ENCODE measurements at regions not wholly inside any gene's neighbourhood (a gene's known extent, or its start where the extent isn't known, plus 50 kb on each side); places are given as distances from the start of the nearest gene placed in this dataset.

- in situ Hi-C loops (cut with MboI), result no loop called here
- no peak for FAIRE-seq
- TF ChIP-seq SREBF1 (IDR thresholded peaks at IDR 0.05; ENCODE audit: low read length) (no peak), JUND (IDR thresholded peaks at IDR 0.05; ENCODE audit: low read depth, low read length) (no peak), ZBTB4 (CRISPR knock-in tag; IDR thresholded peaks at IDR 0.05) (no peak), NKRF (conservative IDR thresholded peaks at IDR 0.05) (no peak), TBL1XR1 (IDR thresholded peaks at IDR 0.05; ENCODE audit: low read depth, low read length) (no peak), KAT2A (conservative IDR thresholded peaks at IDR 0.05; ENCODE audit: control insufficient read depth, low read depth, low read length) (no peak), NBN (IDR thresholded peaks at IDR 0.05) (no peak), RUNX3 (IDR thresholded peaks at IDR 0.05; ENCODE audit: low read length) (no peak), RELB (IDR thresholded peaks at IDR 0.05; ENCODE audit: low read depth) (no peak), SRF (IDR thresholded peaks at IDR 0.05; ENCODE audit: low read depth in 2 of 2, low read length in 2 of 2) (no peak), ZNF217 (IDR thresholded peaks at IDR 0.05) (no peak), RELA (IDR thresholded peaks at IDR 0.05; ENCODE audit: borderline replicate concordance, partially characterized antibody) (no peak), HCFC1 (IDR thresholded peaks at IDR 0.05; ENCODE audit: low read length) (no peak), BCL3 (IDR thresholded peaks at IDR 0.05; ENCODE audit: borderline replicate concordance, insufficient read depth, low read depth, low read length, poor library complexity, severe bottlenecking) (no peak), TCF3 (IDR thresholded peaks at IDR 0.05; ENCODE audit: borderline replicate concordance, insufficient read depth, low read depth, low read length) (no peak), PAX8 (IDR thresholded peaks at IDR 0.05) (no peak)
- Histone ChIP-seq H4K20me1 (ENCODE audit: control insufficient read depth, insufficient read depth) (no peaks in the 10 kb centered on the region), H3K79me2 (ENCODE audit: control insufficient read depth, insufficient read depth, low read length) (no peaks in the 10 kb centered on the region), H3K36me3 (ENCODE audit: control insufficient read depth in 2 of 2, insufficient read depth in 2 of 2, low read length in 1 of 2) (no peaks in the 10 kb centered on the region), H2AFZ (ENCODE audit: control insufficient read depth, low read depth, low read length) (no peak overlapping the region), H3K9ac (ENCODE audit: control insufficient read depth, insufficient read depth, low read length) (no peak overlapping the region), H3K4me2 (ENCODE audit: control insufficient read depth, insufficient read depth) (no peak overlapping the region), H3K27ac (ENCODE audit: control insufficient read depth, insufficient read depth) (no peak overlapping the region), H3K4me3 (no peak overlapping the region), H3K27me3 (replicated peaks in 1 of 2; ENCODE audit: control insufficient read depth in 2 of 2, insufficient read depth in 2 of 2, low read length in 1 of 2) (no peaks in the 10 kb centered on the region), H3K4me1 (ENCODE audit: control insufficient read depth, insufficient read depth, low read length) (no peaks in the 10 kb centered on the region), H3K9me3 (replicated peaks; ENCODE audit: control insufficient read depth, insufficient read depth, low read length) (no peaks in the 10 kb centered on the region)
- WGBS (ENCODE audit: insufficient coverage, insufficient replicate concordance, low lambda C conversion rate, missing lambda C conversion rate), result 0% methylated on average over 1 of the region's 1 CpG
- ChIA-PET SMC1A (ENCODE audit: uncharacterized antibody, unreplicated experiment) (no interaction called here), RAD21 (ENCODE audit: unreplicated experiment) (no interaction called here), POLR2A (no interaction called here), CTCF (no interaction called here)
- DNase-seq (ENCODE audit: low read depth, low spot score), result no peak
- BruUV-seq (replicated peaks), result no TSS peak
- no peak for ATAC-seq
- intact Hi-C loops (cut with micrococcal nuclease; ENCODE audit: unreplicated experiment), result loop anchor here (10.0 kb wide), 1 partner anchor 1896 kb away; no protein-coding TSS in a partner anchor
These were observed 391.2 kb upstream of the ADGRL3 start for GRCh38 chr4:60808726-60809485.

Data from GM12878 (cell line).